Spleen (tissue), 7 donors: ENCODE measurements at regions not wholly inside any gene's neighbourhood (a gene's known extent, or its start where the extent isn't known, plus 50 kb on each side); places are given as distances from the start of the nearest gene placed in this dataset.

Source experiments
- CTCF ChIP-seq, 11 experiments: fragments of 200-600 bp in 7 of 11; fragments of 450-650 bp in 4 of 11; sonication (generic) in 4 of 11; IDR thresholded peaks in 8 of 11; conservative IDR thresholded peaks in 3 of 11; 1 replicate in 7 of 11; 2 replicates in 4 of 11; pipeline versions ENCODE4 v1.4.0 to v1.8.0; 2016 to 2021; ENCODE audit warnings: antibody characterized with exemption in 11 of 11, inconsistent platforms in 4 of 11, mild to moderate bottlenecking in 1 of 11
- POLR2A ChIP-seq, 3 donors: fragments of 450-650 bp; IDR thresholded peaks; one replicate each; pipeline ENCODE4 v1.5.1; 2017; ENCODE audit warnings: antibody characterized with exemption in 3 of 3, mild to moderate bottlenecking in 1 of 3
- donor health status: DM: no; HTN: no; CAD: no; lungs with moderate emphysema.
- donor health status: DM: no; HTN: no; CAD: no.
- donor health status: DM: no; HTN: no; CAD: no.

DNA sequence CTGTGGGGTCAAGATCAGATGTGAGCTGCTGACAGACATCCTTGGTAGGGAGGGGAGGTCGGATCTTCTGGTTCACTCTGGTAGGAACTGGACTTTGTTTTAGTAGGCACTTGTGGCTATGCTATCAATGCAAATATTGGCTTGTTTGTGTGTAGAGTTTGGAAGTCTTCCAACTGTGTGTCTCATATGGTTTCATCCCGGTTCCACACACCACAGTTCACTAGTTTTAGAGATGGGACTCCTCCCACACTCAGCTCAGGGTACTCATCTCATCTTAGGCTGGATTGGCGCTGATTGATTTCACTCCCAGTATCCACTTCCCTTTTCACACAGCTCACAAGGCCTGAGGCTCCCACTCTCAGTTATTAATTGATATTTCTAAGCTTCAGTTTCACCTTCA, 161.3 kb downstream of the THBS2 start:
- TF ChIP-seq CTCF (IDR thresholded peaks at IDR 0.05 in 8 of 11, conservative IDR thresholded peaks at IDR 0.05 in 3 of 11): no peak
- no peak for TF ChIP-seq POLR2A (IDR thresholded peaks at IDR 0.05)
